ENCODE measurements at regions not wholly inside any gene's neighbourhood (a gene's known extent, or its start where the extent isn't known, plus 50 kb on each side); places are given as distances from the start of the nearest gene placed in this dataset.

- no peak overlapping the region for H4K8ac ChIP-seq (ENCODE audit: extremely low read depth, insufficient read depth, low read length)
- TF ChIP-seq KDM4A (IDR thresholded peaks at IDR 0.05; ENCODE audit: low read depth, low read length, severe bottlenecking) (no peak), YY1 (IDR thresholded peaks at IDR 0.05; ENCODE audit: low read depth, low read length) (no peak), EZH2 (IDR thresholded peaks at IDR 0.05; ENCODE audit: low read depth, low read length, severe bottlenecking) (no peak), JUN (IDR thresholded peaks at IDR 0.05; ENCODE audit: low read depth, low read length) (no peak), RBBP5 (IDR thresholded peaks at IDR 0.05; ENCODE audit: borderline replicate concordance, low read depth, low read length) (no peak), SRF (IDR thresholded peaks at IDR 0.05; ENCODE audit: low read depth, low read length) (no peak), HDAC2 (IDR thresholded peaks at IDR 0.05; ENCODE audit: borderline replicate concordance in 1 of 2, low read depth in 2 of 2, low read length in 2 of 2) (no peak), ATF3 (IDR thresholded peaks at IDR 0.05; ENCODE audit: insufficient read depth, low read depth, low read length) (no peak), RXRA (IDR thresholded peaks at IDR 0.05; ENCODE audit: insufficient read depth, low read depth, low read length) (no peak), BACH1 (IDR thresholded peaks at IDR 0.05; ENCODE audit: low read length) (no peak), CTBP2 (IDR thresholded peaks at IDR 0.05; ENCODE audit: borderline replicate concordance, insufficient read depth, insufficient read length, low read length) (no peak), POLR2AphosphoS5 (IDR thresholded peaks at IDR 0.05; ENCODE audit: low read depth, low read length) (no peak), SP4 (IDR thresholded peaks at IDR 0.05; ENCODE audit: low read length) (no peak), KDM5A (IDR thresholded peaks at IDR 0.05; ENCODE audit: low read length) (no peak)
These were observed 234.6 kb downstream of the DLL1 start for GRCh38 chr6:170056278-170056711.

More at GRCh38 chr6:170056278-170056711, 234.6 kb downstream of the DLL1 start:
- Histone ChIP-seq H3K27ac (ENCODE audit: low read depth, low read length) (no peak overlapping the region), H3K79me1 (ENCODE audit: low read depth, low read length) (no peaks in the 10 kb centered on the region), H4K91ac (replicated peaks; ENCODE audit: insufficient read length, low read length) (no peak overlapping the region), H3K27me3 (replicated peaks in 1 of 4; ENCODE audit: control insufficient read depth in 3 of 4, extremely low read depth in 1 of 4, insufficient read depth in 3 of 4, low read length in 3 of 4) (no peaks in the 10 kb centered on the region), H3K9me3 (ENCODE audit: insufficient read depth in 2 of 2, low read depth in 1 of 2, low read length in 1 of 2) (peaks cover 0 to 6% of the 10 kb centered on the region in 2 experiments; a peak in 1 of 4 replicates), H3K4me3 (ENCODE audit: extremely low read depth in 1 of 4, insufficient read depth in 2 of 4, low read depth in 3 of 4, low read length in 4 of 4) (no peak overlapping the region), H3K4ac (replicated peaks; ENCODE audit: insufficient read length, low read depth, low read length) (no peak overlapping the region), H2BK15ac (ENCODE audit: low read length) (no peak overlapping the region), H2BK20ac (ENCODE audit: low read length) (no peak overlapping the region), H3K79me2 (ENCODE audit: control insufficient read depth in 1 of 2, insufficient read depth in 2 of 2, low read length in 2 of 2) (no peaks in the 10 kb centered on the region; a peak in 1 of 4 replicates), H3K9ac (replicated peaks in 1 of 4; ENCODE audit: extremely low read depth in 1 of 4, low read depth in 3 of 4, low read length in 3 of 4) (no peak overlapping the region), H3K56ac (replicated peaks; ENCODE audit: insufficient read length, low read depth, low read length) (no peak overlapping the region), H2BK5ac (ENCODE audit: low read depth, low read length) (no peak overlapping the region), H2BK120ac (replicated peaks; ENCODE audit: low read depth, low read length) (no peak overlapping the region), H2AK5ac (ENCODE audit: low read depth, low read length) (no peak overlapping the region), H3K4me1 (replicated peaks in 1 of 4; ENCODE audit: control insufficient read depth in 3 of 4, insufficient read depth in 4 of 4, low read length in 3 of 4) (peaks cover 0 to 5% (median 0%) of the 10 kb centered on the region in 4 experiments; a peak in 1 of 7 replicates), H3K4me2 (ENCODE audit: insufficient read depth in 1 of 2, low read depth in 2 of 2, low read length in 2 of 2) (no peak overlapping the region), H4K5ac (ENCODE audit: insufficient read length, low read depth, low read length) (peak overlapping the region; percentile 19), H3K36me3 (ENCODE audit: control insufficient read depth in 2 of 4, insufficient read depth in 4 of 4, low read length in 3 of 4) (no peaks in the 10 kb centered on the region), H4K20me1 (replicated peaks in 1 of 2; ENCODE audit: control insufficient read depth in 1 of 2, insufficient read depth in 2 of 2, low read length in 2 of 2) (no peaks in the 10 kb centered on the region), H3K18ac (ENCODE audit: extremely low read depth, low read length) (no peak overlapping the region), H3K23me2 (ENCODE audit: low read depth, low read length) (no peaks in the 10 kb centered on the region), H3K23ac (ENCODE audit: insufficient read length) (no peak overlapping the region), H2BK12ac (ENCODE audit: low read depth, low read length) (no peak overlapping the region), H3K14ac (ENCODE audit: insufficient read length) (no peak overlapping the region), H2AFZ (ENCODE audit: low read length) (no peak overlapping the region)
- ChIA-PET POLR2A (ENCODE audit: partially characterized antibody) (interaction anchor here (2.7 kb wide), 1 partner anchor 48 kb away, joined by 6 read pairs; no protein-coding TSS in a partner anchor), CTCF (ENCODE audit: partially characterized antibody) (no interaction called here)
- 95% methylated on average over 11 of the region's 11 CpGs; no CpG with 5 or more reads in 1 of the 2 experiments for WGBS, 2 experiments (ENCODE audit: extremely low coverage in 1 of 2, insufficient coverage in 1 of 2, insufficient read length in 1 of 2, insufficient replicate concordance in 2 of 2, low coverage in 1 of 2, low lambda C conversion rate in 2 of 2, missing lambda C conversion rate in 1 of 2)
- FAIRE-seq = no peak
- peak in 1 of 2 experiments; percentile 28 for DNase-seq (ENCODE audit: low read depth in 1 of 2, low spot score in 2 of 2)

Data from H1 (cell line).